Inflammatory macrophage treated with lipopolysaccharide for 1 hour (primary cell): ENCODE measurements at regions not wholly inside any gene's neighbourhood (a gene's known extent, or its start where the extent isn't known, plus 50 kb on each side); places are given as distances from the start of the nearest gene placed in this dataset.

Experiments used
- DNase-seq, 2 donors: peaks; one replicate each; pipeline ENCODE4 v3.0.0-alpha.2; 2020 to 2022

- no peak for DNase-seq
These were observed 1783.5 kb upstream of the WWC1 start for GRCh38 chr5:166507810-166508425.

- no peak for DNase-seq
These were observed 1782.4 kb upstream of the WWC1 start for GRCh38 chr5:166509085-166509484.

- no peak for DNase-seq
These were observed 1773.5 kb upstream of the WWC1 start for GRCh38 chr5:166517976-166518375.

- DNase-seq, result no peak
These were observed 1768.2 kb upstream of the WWC1 start for GRCh38 chr5:166523206-166523605.

GRCh38 chr5:166529200-166529599 lies 1762.2 kb upstream of the WWC1 start:
- no peak for DNase-seq

- no peak for DNase-seq
These were observed 1758.8 kb upstream of the WWC1 start for GRCh38 chr5:166532456-166533220.

- DNase-seq, result no peak
These were observed 1755.8 kb upstream of the WWC1 start for GRCh38 chr5:166535641-166536040.

GRCh38 chr5:166540156-166540555 lies 1751.3 kb upstream of the WWC1 start:
- no peak for DNase-seq

- DNase-seq, result no peak
These were observed 1740.1 kb upstream of the WWC1 start for GRCh38 chr5:166551384-166551783.

GRCh38 chr5:166553778-166554177 lies 1737.7 kb upstream of the WWC1 start:
- no peak for DNase-seq

- no peak for DNase-seq
These were observed 1729.7 kb upstream of the WWC1 start for GRCh38 chr5:166561759-166562158.

GRCh38 chr5:166562246-166562645 lies 1729.2 kb upstream of the WWC1 start:
- DNase-seq, result peak; percentile 1 to 25

GRCh38 chr5:166566725-166567124 lies 1724.7 kb upstream of the WWC1 start:
- no peak for DNase-seq

GRCh38 chr5:166570865-166571264 lies 1720.6 kb upstream of the WWC1 start:
- DNase-seq, result no peak

- no peak for DNase-seq
These were observed 1719.8 kb upstream of the WWC1 start for GRCh38 chr5:166571668-166572067.

GRCh38 chr5:166576323-166576722 lies 1715.1 kb upstream of the WWC1 start:
- no peak for DNase-seq

GRCh38 chr5:166581826-166582225 lies 1709.6 kb upstream of the WWC1 start:
- no peak for DNase-seq

GRCh38 chr5:166582416-166582815 lies 1709.0 kb upstream of the WWC1 start:
- no peak for DNase-seq

GRCh38 chr5:166594567-166594966 lies 1696.9 kb upstream of the WWC1 start:
- no peak for DNase-seq

- no peak for DNase-seq
These were observed 1696.0 kb upstream of the WWC1 start for GRCh38 chr5:166595274-166595951.

- DNase-seq, result no peak
These were observed 1695.4 kb upstream of the WWC1 start for GRCh38 chr5:166596043-166596442.

- DNase-seq, result no peak
These were observed 1689.2 kb upstream of the WWC1 start for GRCh38 chr5:166602271-166602670.

- DNase-seq, result no peak
These were observed 1673.9 kb upstream of the WWC1 start for GRCh38 chr5:166617507-166617906.

- DNase-seq, result no peak
These were observed 1672.9 kb upstream of the WWC1 start for GRCh38 chr5:166618526-166618925.
